ENCODE measurements at regions not wholly inside any gene's neighbourhood (a gene's known extent, or its start where the extent isn't known, plus 50 kb on each side); places are given as distances from the start of the nearest gene placed in this dataset.

GRCh38 chr19:32196690-32197420 lies 148.6 kb upstream of the ZNF507 start:
- DNase-seq (ENCODE audit: low spot score): no peak
- Mint-ChIP-seq H3K9me3 (no peaks in the 10 kb centered on the region), H3K27ac (no peak overlapping the region), H3K27me3 (peaks cover 12 to 14% of the 10 kb centered on the region in 2 donors), H3K4me3 (no peak overlapping the region), H3K4me1 (ENCODE audit: low read depth in 2 of 2) (peaks cover 10 to 15% of the 10 kb centered on the region in 2 donors), H3K36me3 (no peaks in the 10 kb centered on the region)
- ATAC-seq: no peak

GRCh38 chr19:32197896-32198882 lies 147.2 kb upstream of the ZNF507 start:
- no peak overlapping the region for H3K4me3 Mint-ChIP-seq
- H3K4me1 Mint-ChIP-seq (ENCODE audit: low read depth in 2 of 2): peaks cover 14 to 18% of the 10 kb centered on the region in 2 donors
- H3K36me3 Mint-ChIP-seq: no peaks in the 10 kb centered on the region
- peaks cover 5 to 7% of the 10 kb centered on the region in 2 donors for H3K27me3 Mint-ChIP-seq
- ATAC-seq (no peak), DNase-seq (ENCODE audit: low spot score) (no peak)
- H3K9me3 Mint-ChIP-seq: no peaks in the 10 kb centered on the region
- H3K27ac Mint-ChIP-seq: no peak overlapping the region

- DNase-seq (ENCODE audit: low spot score) (no peak), ATAC-seq (no peak)
- Mint-ChIP-seq H3K36me3 (no peaks in the 10 kb centered on the region), H3K9me3 (no peaks in the 10 kb centered on the region), H3K27me3 (peaks cover 0 to 2% of the 10 kb centered on the region in 2 donors), H3K4me3 (no peak overlapping the region), H3K4me1 (ENCODE audit: low read depth in 2 of 2) (peaks cover 14 to 18% of the 10 kb centered on the region in 2 donors), H3K27ac (no peak overlapping the region)
Measured at GRCh38 chr19:32199501-32200040, 145.8 kb upstream of the ZNF507 start.

GRCh38 chr19:32200312-32201038 lies 144.9 kb upstream of the ZNF507 start:
- DNase-seq (ENCODE audit: low spot score) (no peak), ATAC-seq (no peak)
- no peaks in the 10 kb centered on the region for H3K9me3 Mint-ChIP-seq
- H3K27me3 Mint-ChIP-seq: peaks cover 0 to 2% of the 10 kb centered on the region in 2 donors
- H3K36me3 Mint-ChIP-seq: no peaks in the 10 kb centered on the region
- no peak overlapping the region for H3K4me3 Mint-ChIP-seq
- H3K27ac Mint-ChIP-seq: no peak overlapping the region
- H3K4me1 Mint-ChIP-seq (ENCODE audit: low read depth in 2 of 2): peaks cover 14 to 18% of the 10 kb centered on the region in 2 donors

- Mint-ChIP-seq H3K27me3 (peaks cover 0 to 6% of the 10 kb centered on the region in 2 donors), H3K36me3 (no peaks in the 10 kb centered on the region), H3K4me1 (ENCODE audit: low read depth in 2 of 2) (peaks cover 14 to 18% of the 10 kb centered on the region in 2 donors), H3K27ac (no peak overlapping the region), H3K4me3 (no peak overlapping the region), H3K9me3 (no peaks in the 10 kb centered on the region)
- no peak for ATAC-seq
- DNase-seq (ENCODE audit: low spot score): no peak
Measured at GRCh38 chr19:32201211-32201610, 144.2 kb upstream of the ZNF507 start.

- Mint-ChIP-seq H3K9me3 (no peaks in the 10 kb centered on the region), H3K27me3 (peaks cover under 1 to 7% of the 10 kb centered on the region in 2 donors), H3K4me1 (ENCODE audit: low read depth in 2 of 2) (peaks cover 14 to 18% of the 10 kb centered on the region in 2 donors), H3K27ac (no peak overlapping the region), H3K36me3 (no peaks in the 10 kb centered on the region), H3K4me3 (no peak overlapping the region)
- DNase-seq (ENCODE audit: low spot score): no peak
- peak; percentile 74 to 81 for ATAC-seq
Measured at GRCh38 chr19:32201636-32202051, 143.8 kb upstream of the ZNF507 start.

GRCh38 chr19:32202244-32202643 lies 143.2 kb upstream of the ZNF507 start:
- no peak for ATAC-seq
- Mint-ChIP-seq H3K36me3 (no peaks in the 10 kb centered on the region), H3K27me3 (peaks cover 6 to 11% of the 10 kb centered on the region in 2 donors), H3K4me3 (no peak overlapping the region), H3K27ac (no peak overlapping the region), H3K9me3 (no peaks in the 10 kb centered on the region), H3K4me1 (ENCODE audit: low read depth in 2 of 2) (peaks cover 14 to 18% of the 10 kb centered on the region in 2 donors)
- DNase-seq (ENCODE audit: low spot score): no peak

- H3K36me3 Mint-ChIP-seq: no peaks in the 10 kb centered on the region
- ATAC-seq (no peak), DNase-seq (ENCODE audit: low spot score) (no peak)
- no peak overlapping the region for H3K4me3 Mint-ChIP-seq
- H3K9me3 Mint-ChIP-seq: no peaks in the 10 kb centered on the region
- peaks cover 9 to 16% of the 10 kb centered on the region in 2 donors for H3K27me3 Mint-ChIP-seq
- H3K27ac Mint-ChIP-seq: no peak overlapping the region
- peaks cover 14 to 18% of the 10 kb centered on the region in 2 donors for H3K4me1 Mint-ChIP-seq (ENCODE audit: low read depth in 2 of 2)
Measured at GRCh38 chr19:32203161-32203560, 142.2 kb upstream of the ZNF507 start.

- Mint-ChIP-seq H3K27me3 (peaks cover 21 to 27% of the 10 kb centered on the region in 2 donors), H3K36me3 (peaks cover 9% of the 10 kb centered on the region), H3K9me3 (peaks cover 9% of the 10 kb centered on the region), H3K4me3 (no peak overlapping the region), H3K4me1 (ENCODE audit: low read depth in 2 of 2) (peaks cover 11 to 13% of the 10 kb centered on the region in 2 donors), H3K27ac (no peak overlapping the region)
- no peak for ATAC-seq
- no peak for DNase-seq (ENCODE audit: low spot score)
Measured at GRCh38 chr19:32206065-32206464, 139.3 kb upstream of the ZNF507 start.

- Mint-ChIP-seq H3K36me3 (peaks cover 16% of the 10 kb centered on the region), H3K4me3 (no peak overlapping the region), H3K27me3 (peaks cover 36 to 41% of the 10 kb centered on the region in 2 donors), H3K4me1 (ENCODE audit: low read depth in 2 of 2) (no peaks in the 10 kb centered on the region), H3K9me3 (peaks cover 13% of the 10 kb centered on the region), H3K27ac (no peak overlapping the region)
- peak in 1 of 2 donors; percentile 13 for ATAC-seq
- DNase-seq (ENCODE audit: low spot score): no peak
Measured at GRCh38 chr19:32208060-32208459, 137.3 kb upstream of the ZNF507 start.

GRCh38 chr19:32219392-32219791 lies 126.0 kb upstream of the ZNF507 start:
- Mint-ChIP-seq H3K9me3 (no peaks in the 10 kb centered on the region), H3K27me3 (peaks cover 22 to 42% of the 10 kb centered on the region in 2 donors), H3K36me3 (no peaks in the 10 kb centered on the region), H3K4me3 (no peak overlapping the region), H3K4me1 (ENCODE audit: low read depth in 2 of 2) (peaks cover 6 to 7% of the 10 kb centered on the region in 2 donors), H3K27ac (no peak overlapping the region)
- ATAC-seq (no peak), DNase-seq (ENCODE audit: low spot score) (no peak)

- no peak overlapping the region for H3K4me3 Mint-ChIP-seq
- no peaks in the 10 kb centered on the region for H3K36me3 Mint-ChIP-seq
- peaks cover 6 to 9% of the 10 kb centered on the region in 2 donors for H3K4me1 Mint-ChIP-seq (ENCODE audit: low read depth in 2 of 2)
- peaks cover 22 to 48% of the 10 kb centered on the region in 2 donors for H3K27me3 Mint-ChIP-seq
- no peak for ATAC-seq
- no peaks in the 10 kb centered on the region for H3K9me3 Mint-ChIP-seq
- DNase-seq (ENCODE audit: low spot score): no peak
- no peak overlapping the region for H3K27ac Mint-ChIP-seq
Measured at GRCh38 chr19:32219881-32220472, 125.4 kb upstream of the ZNF507 start.

- Mint-ChIP-seq H3K27ac (no peak overlapping the region), H3K27me3 (peaks cover 19 to 52% of the 10 kb centered on the region in 2 donors), H3K4me1 (ENCODE audit: low read depth in 2 of 2) (peaks cover 6 to 9% of the 10 kb centered on the region in 2 donors), H3K36me3 (no peaks in the 10 kb centered on the region), H3K4me3 (no peak overlapping the region), H3K9me3 (no peaks in the 10 kb centered on the region)
- no peak for DNase-seq (ENCODE audit: low spot score)
- ATAC-seq: no peak
Measured at GRCh38 chr19:32220951-32221350, 124.5 kb upstream of the ZNF507 start.

All from natural killer cell treated with Interleukin-12 subunit alpha and Interleukin-12 subunit beta and Interleukin-15 and Interleukin-18, amount 100 ng/mL, for 72 hours (primary cell).